ENCODE measurements at regions not wholly inside any gene's neighbourhood (a gene's known extent, or its start where the extent isn't known, plus 50 kb on each side); places are given as distances from the start of the nearest gene placed in this dataset.

- Histone ChIP-seq H3K4ac (replicated peaks; ENCODE audit: insufficient read length, low read depth, low read length) (no peak overlapping the region), H2BK5ac (ENCODE audit: low read depth, low read length) (no peak overlapping the region), H3K27ac (ENCODE audit: low read depth, low read length) (no peak overlapping the region), H3K14ac (ENCODE audit: insufficient read length) (no peak overlapping the region), H3K36me3 (ENCODE audit: control insufficient read depth in 2 of 4, insufficient read depth in 4 of 4, low read length in 3 of 4) (no peaks in the 10 kb centered on the region), H4K20me1 (replicated peaks in 1 of 2; ENCODE audit: control insufficient read depth in 1 of 2, insufficient read depth in 2 of 2, low read length in 2 of 2) (no peaks in the 10 kb centered on the region), H3K79me1 (ENCODE audit: low read depth, low read length) (no peaks in the 10 kb centered on the region), H3K18ac (ENCODE audit: extremely low read depth, low read length) (no peak overlapping the region), H2BK20ac (ENCODE audit: low read length) (no peak overlapping the region), H3K27me3 (replicated peaks in 1 of 4; ENCODE audit: control insufficient read depth in 3 of 4, extremely low read depth in 1 of 4, insufficient read depth in 3 of 4, low read length in 3 of 4) (no peaks in the 10 kb centered on the region), H4K8ac (ENCODE audit: extremely low read depth, insufficient read depth, low read length) (no peak overlapping the region), H2AK5ac (ENCODE audit: low read depth, low read length) (no peak overlapping the region), H2BK15ac (ENCODE audit: low read length) (no peak overlapping the region), H3K23ac (ENCODE audit: insufficient read length) (no peak overlapping the region), H4K91ac (replicated peaks; ENCODE audit: insufficient read length, low read length) (no peak overlapping the region), H3K4me1 (replicated peaks in 1 of 4; ENCODE audit: control insufficient read depth in 3 of 4, insufficient read depth in 4 of 4, low read length in 3 of 4) (no peaks in the 10 kb centered on the region), H3K23me2 (ENCODE audit: low read depth, low read length) (no peaks in the 10 kb centered on the region), H3K9me3 (ENCODE audit: insufficient read depth in 2 of 2, low read depth in 1 of 2, low read length in 1 of 2) (no peaks in the 10 kb centered on the region), H2AFZ (ENCODE audit: low read length) (no peak overlapping the region), H2BK12ac (ENCODE audit: low read depth, low read length) (no peak overlapping the region), H3K56ac (replicated peaks; ENCODE audit: insufficient read length, low read depth, low read length) (no peak overlapping the region), H4K5ac (ENCODE audit: insufficient read length, low read depth, low read length) (no peak overlapping the region), H3K9ac (replicated peaks in 1 of 4; ENCODE audit: extremely low read depth in 1 of 4, low read depth in 3 of 4, low read length in 3 of 4) (no peak overlapping the region), H2BK120ac (replicated peaks; ENCODE audit: low read depth, low read length) (no peak overlapping the region), H3K79me2 (ENCODE audit: control insufficient read depth in 1 of 2, insufficient read depth in 2 of 2, low read length in 2 of 2) (no peaks in the 10 kb centered on the region), H3K4me2 (ENCODE audit: insufficient read depth in 1 of 2, low read depth in 2 of 2, low read length in 2 of 2) (no peak overlapping the region), H3K4me3 (ENCODE audit: extremely low read depth in 1 of 4, insufficient read depth in 2 of 4, low read depth in 3 of 4, low read length in 4 of 4) (no peak overlapping the region)
- FAIRE-seq (no peak), DNase-seq (ENCODE audit: low read depth in 1 of 2, low spot score in 2 of 2) (no peak)
- CTCF ChIA-PET (ENCODE audit: partially characterized antibody), result no interaction called here
- TF ChIP-seq CEBPB (IDR thresholded peaks at IDR 0.05; ENCODE audit: low read depth, low read length) (no peak), SIX5 (IDR thresholded peaks at IDR 0.05; ENCODE audit: low read depth, low read length) (no peak)
- POLR2A ChIA-PET (ENCODE audit: partially characterized antibody), result no interaction called here
- WGBS, 2 experiments (ENCODE audit: extremely low coverage in 1 of 2, insufficient coverage in 1 of 2, insufficient read length in 1 of 2, insufficient replicate concordance in 2 of 2, low coverage in 1 of 2, low lambda C conversion rate in 2 of 2, missing lambda C conversion rate in 1 of 2), result no CpG with 5 or more reads among the region's 1 CpG
Measured at GRCh38 chrX:82528525-82528924, 979.6 kb upstream of the POU3F4 start.

All from H1 (cell line).